AG09309 (cell line): ENCODE measurements at regions not wholly inside any gene's neighbourhood (a gene's known extent, or its start where the extent isn't known, plus 50 kb on each side); places are given as distances from the start of the nearest gene placed in this dataset.

Source experiments
- DNase-seq: peaks from one replicate; pipeline ENCODE4 v3.0.0-alpha.2; 2010; ENCODE audit warnings: low read depth
- H3K4me3 ChIP-seq: 2 replicates; pipeline ENCODE4 v1.5.1; 2011; ENCODE audit warnings: mild to moderate bottlenecking, low read depth, low read length, moderate library complexity; ENCODE audit not compliant: control insufficient read depth
- CTCF ChIP-seq: IDR thresholded peaks from 2 replicates; pipeline ENCODE4 v1.5.1; 2011; ENCODE audit warnings: mild to moderate bottlenecking, low read depth, low read length, inconsistent platforms; ENCODE audit not compliant: insufficient read depth, control insufficient read depth; ENCODE audit errors: missing control alignments

DNA sequence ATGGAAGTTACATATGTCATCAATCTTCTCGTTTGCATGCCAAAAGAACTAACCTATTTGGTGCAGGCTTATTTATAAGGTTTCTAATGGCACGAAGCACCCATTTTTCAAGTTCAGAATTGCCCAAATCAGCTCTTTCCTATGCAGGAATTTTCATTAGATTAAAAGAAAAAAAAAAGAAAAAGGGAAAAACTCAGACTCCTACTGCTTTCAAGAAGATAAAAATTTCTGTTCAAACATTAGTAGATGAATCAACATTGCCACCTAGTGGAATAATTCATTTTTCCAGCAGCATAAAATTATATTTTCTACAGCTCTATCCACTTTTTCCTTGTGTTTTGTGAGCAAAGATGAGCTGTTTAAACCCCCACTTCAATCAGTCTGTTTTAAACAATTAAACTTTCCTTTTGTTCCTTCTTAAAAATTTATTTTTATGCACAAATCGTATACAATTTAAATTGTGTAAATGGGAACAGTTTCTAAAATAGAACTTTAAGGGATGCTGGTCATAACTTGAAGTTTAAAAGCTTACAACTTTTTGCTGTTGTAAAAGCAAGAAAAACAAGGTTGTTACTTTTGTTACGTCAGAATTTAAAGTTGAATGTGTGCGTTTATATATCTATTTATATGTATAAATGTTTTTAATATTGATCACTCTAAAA is 309.9 kb downstream of the ARAP2 start:
- H3K4me3 ChIP-seq: no peak overlapping the region
- no peak for DNase-seq
- TF ChIP-seq CTCF: peak; percentile 21

DNA sequence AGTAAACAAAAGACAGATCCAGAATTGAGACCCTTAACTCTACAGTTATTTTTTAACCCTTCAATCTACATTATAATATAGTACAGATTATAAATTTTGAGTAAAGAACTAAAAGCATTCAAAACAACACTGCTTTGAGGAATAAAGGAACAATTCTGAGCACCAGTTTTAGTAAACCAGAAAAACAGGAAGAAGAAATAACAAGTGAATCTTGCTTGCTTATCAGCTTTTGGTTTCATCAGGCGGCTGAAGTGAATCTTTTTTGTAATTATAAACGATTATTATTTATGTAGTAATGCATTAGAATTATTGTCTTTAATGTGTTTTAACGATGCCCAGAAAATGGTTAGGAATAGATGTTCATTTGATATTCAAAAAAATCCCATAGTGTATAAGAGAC is 305.4 kb downstream of the ARAP2 start:
- no peak for TF ChIP-seq CTCF
- H3K4me3 ChIP-seq: no peak overlapping the region
- no peak for DNase-seq

- no peak for TF ChIP-seq CTCF
- no peak overlapping the region for H3K4me3 ChIP-seq
- no peak for DNase-seq
These were observed 304.6 kb downstream of the ARAP2 start for GRCh38 chr4:35939751-35940150.

DNA sequence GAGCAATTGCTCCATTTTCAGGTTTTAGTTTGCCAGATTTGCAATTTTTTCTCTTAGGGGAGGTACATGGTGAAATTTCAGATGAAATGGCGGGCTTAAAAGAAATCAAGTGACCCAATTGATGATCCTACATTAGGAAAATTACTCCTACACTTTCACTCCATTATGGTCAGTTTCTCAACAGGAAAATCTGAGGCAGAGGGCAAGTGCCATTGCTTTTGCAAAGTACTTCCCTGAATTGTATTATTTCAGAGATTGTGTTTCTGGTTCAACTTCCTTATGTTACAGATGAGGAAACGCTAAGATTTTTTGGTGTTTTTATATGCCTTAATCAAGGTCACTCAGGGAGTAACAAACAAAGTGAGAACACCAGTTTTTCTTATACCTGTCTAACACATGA is 302.2 kb downstream of the ARAP2 start:
- DNase-seq: no peak
- TF ChIP-seq CTCF: no peak
- no peak overlapping the region for H3K4me3 ChIP-seq

- TF ChIP-seq CTCF: no peak
- no peak overlapping the region for H3K4me3 ChIP-seq
- DNase-seq: no peak
These were observed 300.7 kb downstream of the ARAP2 start for GRCh38 chr4:35943606-35944005.

DNA sequence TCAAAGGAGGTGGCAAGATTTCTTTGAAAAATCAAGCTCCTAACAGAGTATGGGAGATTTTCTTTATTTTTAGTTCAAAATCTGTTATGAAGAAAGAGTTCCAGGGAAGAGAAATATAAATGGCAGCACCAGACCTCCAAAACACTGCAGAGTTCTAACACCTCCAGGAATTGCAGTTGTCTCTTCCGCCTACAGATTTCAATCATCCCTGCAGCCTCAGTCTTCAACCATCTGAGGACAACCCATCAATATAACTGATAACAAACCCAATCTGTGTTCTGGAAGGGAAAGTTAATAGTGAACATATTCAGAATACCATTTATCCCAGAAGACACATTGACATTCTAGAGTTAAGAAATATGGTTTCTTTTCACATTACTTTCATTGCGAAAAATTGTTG is 296.1 kb downstream of the ARAP2 start:
- H3K4me3 ChIP-seq: no peak overlapping the region
- no peak for DNase-seq
- no peak for TF ChIP-seq CTCF

DNA sequence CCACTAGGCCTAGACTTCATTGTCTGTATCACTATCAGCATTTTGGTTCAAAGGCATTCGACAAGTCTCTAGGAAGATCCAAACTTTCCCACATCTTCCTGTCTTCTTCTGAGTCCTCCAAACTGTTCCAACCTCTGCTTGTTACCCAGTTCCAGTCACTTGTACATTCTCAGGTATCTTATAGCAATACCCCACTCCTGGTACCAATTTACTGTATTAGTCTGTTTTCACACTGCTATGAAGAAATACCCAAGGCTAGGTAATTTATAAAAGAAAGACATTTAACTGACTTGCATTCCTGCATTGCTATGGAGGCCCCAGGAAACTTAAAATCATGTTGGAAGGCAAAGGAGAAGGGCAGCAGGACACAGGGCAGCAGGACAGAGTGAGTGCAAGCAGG is 293.9 kb downstream of the ARAP2 start:
- DNase-seq: no peak
- H3K4me3 ChIP-seq: no peak overlapping the region
- TF ChIP-seq CTCF: no peak
